ENCODE measurements at regions not wholly inside any gene's neighbourhood (a gene's known extent, or its start where the extent isn't known, plus 50 kb on each side); places are given as distances from the start of the nearest gene placed in this dataset.

DNA sequence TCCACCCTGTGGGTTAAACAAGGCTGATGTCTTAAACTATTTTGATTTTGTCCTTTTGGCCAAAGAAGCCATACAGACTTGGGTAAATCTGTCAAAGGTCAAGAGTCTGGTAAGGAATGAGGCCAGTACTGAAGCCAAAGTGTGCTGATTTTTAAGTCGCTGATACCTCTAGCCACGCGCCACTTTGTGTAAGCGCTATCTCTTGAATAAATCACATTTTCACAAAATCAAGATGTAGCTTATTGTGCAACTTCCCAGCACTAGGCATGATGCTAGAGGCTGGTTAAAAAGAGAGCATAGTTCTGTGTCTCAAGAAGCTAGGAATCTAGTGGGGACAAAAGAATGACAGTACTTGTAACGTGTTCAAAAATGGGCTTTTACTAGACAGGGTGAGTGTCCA, 510.6 kb upstream of the RAB6C start:
- no peaks in the 10 kb centered on the region for H3K79me2 ChIP-seq (ENCODE audit: insufficient read depth, low read length)
- H3K9me3 ChIP-seq (ENCODE audit: low read length) = no peaks in the 10 kb centered on the region
- no TSS peak for BruUV-seq (replicated peaks)
- ATAC-seq (no peak), DNase-seq (ENCODE audit: low spot score) (no peak), FAIRE-seq (no peak)
- no peak overlapping the region for H2AFZ ChIP-seq (ENCODE audit: low read length)
- H3K27me3 ChIP-seq (ENCODE audit: control insufficient read depth in 1 of 2, insufficient read depth in 2 of 2, low read length in 2 of 2) = peaks cover 0 to 3% of the 10 kb centered on the region in 2 experiments; a peak in 1 of 5 replicates
- ChIA-PET POLR2A (no interaction called here), CTCF (ENCODE audit: low intra/inter-chr PET ratio, low total read pairs) (no interaction called here)
- H3K36me3 ChIP-seq (replicated peaks in 1 of 2; ENCODE audit: control insufficient read depth in 1 of 2, insufficient read depth in 2 of 2, low read length in 2 of 2) = no peaks in the 10 kb centered on the region
- intact Hi-C loops (cut with micrococcal nuclease; ENCODE audit: unreplicated experiment) = no loop called here
- WGBS (ENCODE audit: low lambda C conversion rate) = 47% methylated on average over 5 of the region's 5 CpGs
- no peaks in the 10 kb centered on the region for H3K4me1 ChIP-seq (ENCODE audit: insufficient read depth, low read length)
- no peaks in the 10 kb centered on the region for H4K20me1 ChIP-seq (ENCODE audit: insufficient read depth, low read length)
- no peak overlapping the region for H3K27ac ChIP-seq (ENCODE audit: extremely low read length, insufficient read depth, low read length)
- no peak overlapping the region for H3K4me2 ChIP-seq (ENCODE audit: low read depth, low read length)
- in situ Hi-C loops (cut with HindIII; ENCODE audit: extremely low pct_ligation_motif_present, low pct_unique_long_range_greater_than_20kb) = no loop called here
- no peak for TF ChIP-seq ZNF3 (CRISPR knock-in tag; IDR thresholded peaks at IDR 0.05)
- TF ChIP-seq, protein P1, sequence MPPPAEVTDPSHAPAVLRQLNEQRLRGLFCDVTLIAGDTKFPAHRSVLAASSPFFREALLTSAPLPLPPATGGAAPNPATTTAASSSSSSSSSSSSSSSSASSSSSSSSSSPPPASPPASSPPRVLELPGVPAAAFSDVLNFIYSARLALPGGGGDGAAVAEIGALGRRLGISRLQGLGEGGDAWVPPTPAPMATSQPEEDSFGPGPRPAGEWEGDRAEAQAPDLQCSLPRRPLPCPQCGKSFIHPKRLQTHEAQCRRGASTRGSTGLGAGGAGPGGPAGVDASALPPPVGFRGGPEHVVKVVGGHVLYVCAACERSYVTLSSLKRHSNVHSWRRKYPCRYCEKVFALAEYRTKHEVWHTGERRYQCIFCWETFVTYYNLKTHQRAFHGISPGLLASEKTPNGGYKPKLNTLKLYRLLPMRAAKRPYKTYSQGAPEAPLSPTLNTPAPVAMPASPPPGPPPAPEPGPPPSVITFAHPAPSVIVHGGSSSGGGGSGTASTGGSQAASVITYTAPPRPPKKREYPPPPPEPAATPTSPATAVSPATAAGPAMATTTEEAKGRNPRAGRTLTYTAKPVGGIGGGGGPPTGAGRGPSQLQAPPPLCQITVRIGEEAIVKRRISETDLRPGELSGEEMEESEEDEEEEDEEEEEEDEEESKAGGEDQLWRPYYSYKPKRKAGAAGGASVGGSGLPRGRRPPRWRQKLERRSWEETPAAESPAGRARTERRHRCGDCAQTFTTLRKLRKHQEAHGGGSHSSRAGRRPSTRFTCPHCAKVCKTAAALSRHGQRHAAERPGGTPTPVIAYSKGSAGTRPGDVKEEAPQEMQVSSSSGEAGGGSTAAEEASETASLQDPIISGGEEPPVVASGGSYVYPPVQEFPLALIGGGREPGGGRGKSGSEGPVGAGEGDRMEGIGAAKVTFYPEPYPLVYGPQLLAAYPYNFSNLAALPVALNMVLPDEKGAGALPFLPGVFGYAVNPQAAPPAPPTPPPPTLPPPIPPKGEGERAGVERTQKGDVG (CRISPR knock-in tag; IDR thresholded peaks at IDR 0.05; ENCODE audit: borderline replicate concordance) = no peak
- no peak for TF ChIP-seq ISX (CRISPR knock-in tag; conservative IDR thresholded peaks at IDR 0.05)
- no peak for TF ChIP-seq ELF1 (CRISPR knock-in tag; IDR thresholded peaks at IDR 0.05)
- no peak for TF ChIP-seq ZNF12 (CRISPR knock-in tag; IDR thresholded peaks at IDR 0.05)
- no peak for TF ChIP-seq FOXC1 (CRISPR knock-in tag; IDR thresholded peaks at IDR 0.05; ENCODE audit: borderline replicate concordance)
- TF ChIP-seq GTF3A (CRISPR knock-in tag; conservative IDR thresholded peaks at IDR 0.05) = no peak
- no peak for TF ChIP-seq ZNF607 (CRISPR knock-in tag; IDR thresholded peaks at IDR 0.05; ENCODE audit: borderline replicate concordance)
- TF ChIP-seq, protein P2, sequence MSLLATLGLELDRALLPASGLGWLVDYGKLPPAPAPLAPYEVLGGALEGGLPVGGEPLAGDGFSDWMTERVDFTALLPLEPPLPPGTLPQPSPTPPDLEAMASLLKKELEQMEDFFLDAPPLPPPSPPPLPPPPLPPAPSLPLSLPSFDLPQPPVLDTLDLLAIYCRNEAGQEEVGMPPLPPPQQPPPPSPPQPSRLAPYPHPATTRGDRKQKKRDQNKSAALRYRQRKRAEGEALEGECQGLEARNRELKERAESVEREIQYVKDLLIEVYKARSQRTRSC (CRISPR knock-in tag; IDR thresholded peaks at IDR 0.05; ENCODE audit: low read depth) = no peak
- no peak for TF ChIP-seq ZNF562 (CRISPR knock-in tag; IDR thresholded peaks at IDR 0.05; ENCODE audit: borderline replicate concordance)
- no peak for TF ChIP-seq TEAD3 (CRISPR knock-in tag; optimal IDR thresholded peaks at IDR 0.05; ENCODE audit: borderline replicate concordance)
- no peak for TF ChIP-seq SP4 (CRISPR knock-in tag; IDR thresholded peaks at IDR 0.05)
- TF ChIP-seq, protein P3, sequence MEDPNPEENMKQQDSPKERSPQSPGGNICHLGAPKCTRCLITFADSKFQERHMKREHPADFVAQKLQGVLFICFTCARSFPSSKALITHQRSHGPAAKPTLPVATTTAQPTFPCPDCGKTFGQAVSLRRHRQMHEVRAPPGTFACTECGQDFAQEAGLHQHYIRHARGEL (CRISPR knock-in tag; IDR thresholded peaks at IDR 0.05) = no peak
- TF ChIP-seq NFKBIZ (CRISPR knock-in tag; IDR thresholded peaks at IDR 0.05) = no peak
- no peak for TF ChIP-seq JARID2 (CRISPR knock-in tag; IDR thresholded peaks at IDR 0.05; ENCODE audit: insufficient replicate concordance)
- TF ChIP-seq CEBPG (CRISPR knock-in tag; IDR thresholded peaks at IDR 0.05) = no peak
- TF ChIP-seq ZNF598 (CRISPR knock-in tag; IDR thresholded peaks at IDR 0.05; ENCODE audit: borderline replicate concordance) = no peak
- TF ChIP-seq MZF1 (CRISPR knock-in tag; IDR thresholded peaks at IDR 0.05; ENCODE audit: borderline replicate concordance) = no peak
- TF ChIP-seq ZNF883 (CRISPR knock-in tag; IDR thresholded peaks at IDR 0.05; ENCODE audit: not compliant biosample characterization) = no peak
- TF ChIP-seq, protein P4, sequence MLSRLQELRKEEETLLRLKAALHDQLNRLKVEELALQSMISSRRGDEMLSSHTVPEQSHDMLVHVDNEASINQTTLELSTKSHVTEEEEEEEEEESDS (CRISPR knock-in tag; IDR thresholded peaks at IDR 0.05; ENCODE audit: borderline replicate concordance) = no peak
- H3K9ac ChIP-seq (ENCODE audit: insufficient read depth, low read depth, low read length) = no peak overlapping the region
- no peak overlapping the region for H3K4me3 ChIP-seq (replicated peaks in 1 of 3; ENCODE audit: insufficient read depth in 1 of 3, low read depth in 2 of 3, low read length in 3 of 3)
